ENCODE measurements at regions not wholly inside any gene's neighbourhood (a gene's known extent, or its start where the extent isn't known, plus 50 kb on each side); places are given as distances from the start of the nearest gene placed in this dataset.

DNA sequence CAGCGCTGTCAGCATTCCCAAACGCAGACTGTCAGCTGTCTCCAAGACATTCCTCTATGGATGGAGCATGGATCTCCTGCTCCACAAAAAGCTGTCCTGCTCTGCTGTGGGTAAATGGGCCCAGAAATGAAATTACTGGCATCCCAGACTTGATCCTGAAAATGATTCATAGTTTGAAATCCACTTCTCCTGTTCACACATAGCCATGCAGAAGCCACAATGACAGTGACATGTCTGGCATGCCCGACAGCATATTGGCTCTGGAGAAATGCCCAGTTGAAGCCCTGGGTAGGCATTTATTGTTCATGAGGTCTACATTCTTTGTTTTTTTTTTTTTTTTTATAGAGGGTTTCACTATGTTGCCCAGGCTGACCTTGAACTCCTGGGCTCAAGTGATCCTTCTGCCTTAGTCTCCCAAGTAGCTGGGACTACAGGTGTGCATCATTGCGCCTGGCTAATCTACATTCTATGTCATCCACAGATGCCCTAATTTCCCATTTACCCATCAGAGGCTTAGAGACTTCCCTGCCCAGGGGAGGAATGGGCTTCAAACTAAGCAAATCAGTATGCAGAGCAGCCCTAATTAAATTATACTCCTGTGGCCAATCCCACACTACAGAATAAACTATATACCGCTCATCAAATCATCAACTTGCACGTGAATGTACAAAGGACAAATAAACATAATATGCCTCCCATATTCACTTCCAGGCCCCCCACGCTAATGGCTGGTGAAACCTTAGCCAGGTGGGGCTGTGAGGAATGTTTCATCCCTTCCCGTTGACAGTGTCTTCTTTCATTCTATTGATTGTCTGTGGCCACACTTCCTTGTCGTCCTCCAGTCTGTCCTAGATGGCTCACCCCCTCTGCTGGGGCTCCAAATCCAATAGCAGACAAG is 61.8 kb upstream of the EEPD1 start:
- Histone ChIP-seq H3K4me3 (ENCODE audit: low read depth in 1 of 2, low read length in 2 of 2) (no peak overlapping the region), H3K27ac (ENCODE audit: low read depth in 2 of 2, low read length in 1 of 2) (no peak overlapping the region), H3K4me1 (ENCODE audit: control insufficient read depth in 2 of 2, insufficient read depth in 2 of 2, low read length in 1 of 2) (peaks cover 0 to 2% of the 10 kb centered on the region in 2 donors), H3K36me3 (ENCODE audit: control insufficient read depth in 2 of 2, insufficient read depth in 2 of 2, low read length in 1 of 2) (no peaks in the 10 kb centered on the region), H3K27me3 (ENCODE audit: control insufficient read depth in 1 of 2, insufficient read depth in 2 of 2, low read length in 2 of 2) (no peaks in the 10 kb centered on the region), H3K9me3 (ENCODE audit: control insufficient read depth in 2 of 2, insufficient read depth in 1 of 2, low read depth in 1 of 2, low read length in 1 of 2) (no peaks in the 10 kb centered on the region)
- 81 to 83% methylated on average over 9 of the region's 9 CpGs for WGBS, 2 donors

DNA sequence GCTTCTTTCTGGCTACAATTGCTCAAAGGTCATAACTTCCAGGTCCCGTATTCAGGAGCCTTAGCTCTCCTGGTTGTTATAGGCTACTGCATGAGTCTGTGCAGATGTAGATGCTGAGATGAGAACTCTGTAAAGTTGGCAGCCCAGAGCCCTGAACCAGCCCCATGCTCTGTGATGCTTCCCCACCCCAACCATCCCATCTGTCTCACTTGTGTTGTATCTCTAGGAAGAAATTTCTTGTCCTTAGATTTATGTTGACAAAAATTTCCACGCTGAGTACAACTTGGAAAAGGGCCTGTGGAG is 61.2 kb upstream of the EEPD1 start:
- WGBS, 2 donors: 70 to 89% methylated on average over 2 of the region's 2 CpGs
- H3K4me1 ChIP-seq (ENCODE audit: control insufficient read depth in 2 of 2, insufficient read depth in 2 of 2, low read length in 1 of 2): peaks cover 0 to 2% of the 10 kb centered on the region in 2 donors
- H3K27me3 ChIP-seq (ENCODE audit: control insufficient read depth in 1 of 2, insufficient read depth in 2 of 2, low read length in 2 of 2): no peaks in the 10 kb centered on the region
- H3K36me3 ChIP-seq (ENCODE audit: control insufficient read depth in 2 of 2, insufficient read depth in 2 of 2, low read length in 1 of 2): no peaks in the 10 kb centered on the region
- H3K9me3 ChIP-seq (ENCODE audit: control insufficient read depth in 2 of 2, insufficient read depth in 1 of 2, low read depth in 1 of 2, low read length in 1 of 2): no peaks in the 10 kb centered on the region
- no peak overlapping the region for H3K27ac ChIP-seq (ENCODE audit: low read depth in 2 of 2, low read length in 1 of 2)
- no peak overlapping the region for H3K4me3 ChIP-seq (ENCODE audit: low read depth in 1 of 2, low read length in 2 of 2)

DNA sequence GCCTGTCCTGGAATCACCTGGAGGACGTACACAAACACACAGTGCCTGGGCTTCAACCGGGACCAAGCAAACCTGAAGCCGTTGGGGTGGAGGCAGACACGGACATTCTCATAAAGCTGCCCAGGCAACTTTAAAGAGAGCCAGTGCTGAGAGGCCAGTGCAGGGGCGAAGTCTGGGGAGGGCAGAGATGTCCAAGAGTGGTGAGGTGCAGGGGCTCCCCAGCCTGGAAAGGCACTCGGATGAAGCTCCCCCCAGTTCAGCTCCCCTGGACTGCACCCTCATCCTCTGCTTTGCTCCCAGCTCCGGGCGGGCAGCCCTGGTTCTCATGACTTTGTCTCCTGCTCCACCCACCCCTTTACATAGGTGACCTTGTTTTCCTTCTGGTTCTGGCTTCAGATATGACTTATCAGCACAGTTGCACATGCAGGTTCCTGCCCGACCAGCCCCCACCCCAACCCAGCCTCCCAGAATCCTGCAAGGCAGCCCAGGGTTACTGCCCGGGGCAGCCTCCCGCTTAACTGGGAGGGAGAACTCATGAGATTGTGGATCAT is 60.8 kb upstream of the EEPD1 start:
- no peak overlapping the region for H3K27ac ChIP-seq (ENCODE audit: low read depth in 2 of 2, low read length in 1 of 2)
- 66 to 89% methylated on average over 11 of the region's 11 CpGs for WGBS, 2 donors

DNA sequence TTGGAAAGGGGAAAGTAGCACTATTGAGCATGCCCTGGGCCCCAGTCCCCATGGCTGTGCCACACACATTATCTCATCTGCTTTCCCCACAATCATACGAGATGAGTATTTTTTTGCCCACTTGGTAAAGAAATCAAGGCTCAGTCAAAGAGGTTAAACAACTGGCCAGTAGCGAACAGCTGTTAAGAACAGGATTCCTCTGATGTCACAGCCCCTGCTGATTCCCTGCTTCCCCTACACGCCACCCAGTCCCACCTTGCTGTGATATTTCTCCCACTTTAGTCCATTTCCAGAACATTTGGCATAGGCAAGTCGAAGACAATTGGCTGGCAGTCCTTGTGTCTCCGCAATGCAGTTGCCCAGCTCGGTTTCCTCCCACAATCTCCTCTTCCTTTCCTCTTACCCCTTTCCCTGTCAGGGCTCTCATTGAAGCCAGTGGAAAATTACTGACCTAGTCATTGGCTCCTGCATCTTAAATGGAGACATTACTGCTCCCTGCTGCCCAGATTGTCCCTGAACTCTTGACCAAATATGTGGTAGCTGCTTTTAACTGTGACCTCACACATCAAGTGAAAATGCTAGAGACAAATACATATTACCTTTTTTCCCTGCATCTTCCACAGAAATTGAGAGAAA is 56.5 kb upstream of the EEPD1 start:
- 78 to 80% methylated on average over 6 of the region's 6 CpGs for WGBS, 2 donors
- H3K9me3 ChIP-seq (ENCODE audit: control insufficient read depth in 2 of 2, insufficient read depth in 1 of 2, low read depth in 1 of 2, low read length in 1 of 2): no peaks in the 10 kb centered on the region
- no peak overlapping the region for H3K4me3 ChIP-seq (ENCODE audit: low read depth in 1 of 2, low read length in 2 of 2)

More for the DNA sequence above, 60.8 kb upstream of the EEPD1 start:
- Histone ChIP-seq H3K27me3 (ENCODE audit: control insufficient read depth in 1 of 2, insufficient read depth in 2 of 2, low read length in 2 of 2) (no peaks in the 10 kb centered on the region), H3K4me1 (ENCODE audit: control insufficient read depth in 2 of 2, insufficient read depth in 2 of 2, low read length in 1 of 2) (peaks cover 0 to 2% of the 10 kb centered on the region in 2 donors), H3K36me3 (ENCODE audit: control insufficient read depth in 2 of 2, insufficient read depth in 2 of 2, low read length in 1 of 2) (no peaks in the 10 kb centered on the region), H3K9me3 (ENCODE audit: control insufficient read depth in 2 of 2, insufficient read depth in 1 of 2, low read depth in 1 of 2, low read length in 1 of 2) (no peaks in the 10 kb centered on the region), H3K4me3 (ENCODE audit: low read depth in 1 of 2, low read length in 2 of 2) (no peak overlapping the region)

DNA sequence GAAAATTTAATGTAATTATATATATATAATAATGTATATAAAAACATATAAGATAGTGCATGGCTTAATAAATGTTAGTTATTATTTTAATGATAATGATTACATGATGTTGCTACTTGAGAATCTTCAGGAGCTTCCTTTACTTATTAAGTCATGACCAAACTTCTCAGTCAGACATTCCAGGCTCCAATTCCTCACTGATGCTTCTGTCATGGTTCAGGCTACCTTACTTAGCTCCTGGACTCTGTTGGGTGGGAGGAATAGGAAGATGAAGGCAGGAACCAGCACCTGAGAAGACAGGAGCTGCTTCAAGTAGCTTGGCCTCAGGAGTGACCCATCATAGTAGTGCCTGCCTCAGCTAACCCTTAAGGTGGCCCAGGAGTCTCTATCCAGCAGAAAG is 55.0 kb upstream of the EEPD1 start:
- Histone ChIP-seq H3K36me3 (ENCODE audit: control insufficient read depth in 2 of 2, insufficient read depth in 2 of 2, low read length in 1 of 2) (no peaks in the 10 kb centered on the region), H3K27ac (ENCODE audit: low read depth in 2 of 2, low read length in 1 of 2) (no peak overlapping the region), H3K4me3 (ENCODE audit: low read depth in 1 of 2, low read length in 2 of 2) (no peak overlapping the region), H3K4me1 (ENCODE audit: control insufficient read depth in 2 of 2, insufficient read depth in 2 of 2, low read length in 1 of 2) (no peaks in the 10 kb centered on the region), H3K27me3 (ENCODE audit: control insufficient read depth in 1 of 2, insufficient read depth in 2 of 2, low read length in 2 of 2) (no peaks in the 10 kb centered on the region), H3K9me3 (ENCODE audit: control insufficient read depth in 2 of 2, insufficient read depth in 1 of 2, low read depth in 1 of 2, low read length in 1 of 2) (no peaks in the 10 kb centered on the region)

More for the DNA sequence above, 56.5 kb upstream of the EEPD1 start:
- Histone ChIP-seq H3K36me3 (ENCODE audit: control insufficient read depth in 2 of 2, insufficient read depth in 2 of 2, low read length in 1 of 2) (no peaks in the 10 kb centered on the region), H3K27me3 (ENCODE audit: control insufficient read depth in 1 of 2, insufficient read depth in 2 of 2, low read length in 2 of 2) (no peaks in the 10 kb centered on the region), H3K27ac (ENCODE audit: low read depth in 2 of 2, low read length in 1 of 2) (no peak overlapping the region), H3K4me1 (ENCODE audit: control insufficient read depth in 2 of 2, insufficient read depth in 2 of 2, low read length in 1 of 2) (peaks cover 0 to 2% of the 10 kb centered on the region in 2 donors)

DNA sequence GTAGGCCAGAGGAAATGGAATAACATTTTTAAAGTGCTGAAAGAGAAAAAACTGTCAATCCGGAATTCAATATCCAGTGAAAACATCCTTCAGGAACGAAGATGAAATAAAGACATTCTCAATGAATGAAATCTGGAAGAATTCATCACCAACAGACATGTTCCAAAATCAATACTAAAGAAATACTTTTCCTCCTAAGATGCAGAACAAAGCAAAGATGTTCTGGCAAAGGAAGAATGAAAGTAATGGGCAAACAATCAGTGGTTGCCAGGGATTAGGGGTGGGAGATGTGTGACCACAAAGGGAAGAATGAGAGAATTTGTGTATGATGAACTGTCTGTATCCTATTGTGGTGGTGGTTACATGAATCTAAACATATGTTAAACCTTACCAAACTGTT is 52.8 kb upstream of the EEPD1 start:
- WGBS, 2 donors: 33 to 52% methylated on average over 2 of the region's 2 CpGs
- no peaks in the 10 kb centered on the region for H3K36me3 ChIP-seq (ENCODE audit: control insufficient read depth in 2 of 2, insufficient read depth in 2 of 2, low read length in 1 of 2)
- no peak overlapping the region for H3K27ac ChIP-seq (ENCODE audit: low read depth in 2 of 2, low read length in 1 of 2)
- no peaks in the 10 kb centered on the region for H3K9me3 ChIP-seq (ENCODE audit: control insufficient read depth in 2 of 2, insufficient read depth in 1 of 2, low read depth in 1 of 2, low read length in 1 of 2)
- H3K4me3 ChIP-seq (ENCODE audit: low read depth in 1 of 2, low read length in 2 of 2): no peak overlapping the region
- H3K27me3 ChIP-seq (ENCODE audit: control insufficient read depth in 1 of 2, insufficient read depth in 2 of 2, low read length in 2 of 2): no peaks in the 10 kb centered on the region
- no peaks in the 10 kb centered on the region for H3K4me1 ChIP-seq (ENCODE audit: control insufficient read depth in 2 of 2, insufficient read depth in 2 of 2, low read length in 1 of 2)

DNA sequence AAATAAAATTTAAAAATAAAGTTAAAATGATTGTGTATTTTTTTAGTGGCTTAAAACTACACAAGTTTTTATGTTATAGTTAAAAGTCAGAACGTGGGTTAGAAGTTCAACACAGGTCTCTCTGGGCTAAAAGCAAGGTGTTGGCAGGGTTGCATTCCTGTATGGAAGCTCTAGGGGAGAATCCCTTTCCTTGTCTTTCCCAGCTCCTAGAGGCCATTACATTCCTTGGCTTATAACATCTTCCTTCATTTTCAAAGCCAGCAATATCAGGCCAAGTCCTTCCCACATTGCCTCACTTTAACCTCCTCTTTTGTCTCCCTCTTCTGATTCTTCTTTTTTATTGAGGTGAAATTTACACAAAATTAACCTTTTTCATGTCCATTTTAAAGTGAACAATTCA is 52.4 kb upstream of the EEPD1 start:
- Histone ChIP-seq H3K27ac (ENCODE audit: low read depth in 2 of 2, low read length in 1 of 2) (no peak overlapping the region), H3K27me3 (ENCODE audit: control insufficient read depth in 1 of 2, insufficient read depth in 2 of 2, low read length in 2 of 2) (no peaks in the 10 kb centered on the region), H3K4me1 (ENCODE audit: control insufficient read depth in 2 of 2, insufficient read depth in 2 of 2, low read length in 1 of 2) (no peaks in the 10 kb centered on the region), H3K36me3 (ENCODE audit: control insufficient read depth in 2 of 2, insufficient read depth in 2 of 2, low read length in 1 of 2) (no peaks in the 10 kb centered on the region), H3K4me3 (ENCODE audit: low read depth in 1 of 2, low read length in 2 of 2) (no peak overlapping the region), H3K9me3 (ENCODE audit: control insufficient read depth in 2 of 2, insufficient read depth in 1 of 2, low read depth in 1 of 2, low read length in 1 of 2) (no peaks in the 10 kb centered on the region)
- WGBS, 2 donors: 52 to 72% methylated on average over 1 of the region's 1 CpG
